GM18502 (cell line): ENCODE measurements at regions not wholly inside any gene's neighbourhood (a gene's known extent, or its start where the extent isn't known, plus 50 kb on each side); places are given as distances from the start of the nearest gene placed in this dataset.

Source experiments
- ATAC-seq: cut with Tn5 transposase; IDR thresholded peaks from one replicate; pipeline ENCODE4 v1.9.1; 2021; ENCODE audit warnings: mild to moderate bottlenecking; ENCODE audit not compliant: unreplicated experiment, poor library complexity

- ATAC-seq = no peak
These were observed 49.9 kb upstream of the MAFB start for GRCh38 chr20:40738976-40739375.

GRCh38 chr20:40739841-40740240, 50.8 kb upstream of the MAFB start:
- ATAC-seq = no peak

- ATAC-seq = no peak
These were observed 52.6 kb upstream of the MAFB start for GRCh38 chr20:40741507-40742106.

GRCh38 chr20:40743141-40743775, 54.2 kb upstream of the MAFB start:
- ATAC-seq = no peak

GRCh38 chr20:40744072-40744817, 55.2 kb upstream of the MAFB start:
- no peak for ATAC-seq

- ATAC-seq = no peak
These were observed 55.8 kb upstream of the MAFB start for GRCh38 chr20:40744818-40745175.

GRCh38 chr20:40746251-40746650, 57.2 kb upstream of the MAFB start:
- no peak for ATAC-seq

- ATAC-seq = no peak
These were observed 59.1 kb upstream of the MAFB start for GRCh38 chr20:40748182-40748581.

- no peak for ATAC-seq
These were observed 61.0 kb upstream of the MAFB start for GRCh38 chr20:40749985-40750506.

GRCh38 chr20:40750541-40751035, 61.6 kb upstream of the MAFB start:
- no peak for ATAC-seq

GRCh38 chr20:40753472-40753871, 64.4 kb upstream of the MAFB start:
- ATAC-seq = no peak

- ATAC-seq = no peak
These were observed 65.4 kb upstream of the MAFB start for GRCh38 chr20:40754339-40754943.

GRCh38 chr20:40757087-40757486, 68.1 kb upstream of the MAFB start:
- ATAC-seq = no peak

GRCh38 chr20:40758790-40759189, 69.8 kb upstream of the MAFB start:
- no peak for ATAC-seq

- no peak for ATAC-seq
These were observed 71.4 kb upstream of the MAFB start for GRCh38 chr20:40760399-40760798.

- ATAC-seq = no peak
These were observed 74.7 kb upstream of the MAFB start for GRCh38 chr20:40763646-40764295.

- no peak for ATAC-seq
These were observed 76.9 kb upstream of the MAFB start for GRCh38 chr20:40765814-40766480.

- no peak for ATAC-seq
These were observed 78.0 kb upstream of the MAFB start for GRCh38 chr20:40766790-40767614.

- ATAC-seq = no peak
These were observed 78.5 kb upstream of the MAFB start for GRCh38 chr20:40767615-40767924.
